GM12874 (cell line): ENCODE measurements at regions not wholly inside any gene's neighbourhood (a gene's known extent, or its start where the extent isn't known, plus 50 kb on each side); places are given as distances from the start of the nearest gene placed in this dataset.

ENCODE experiments used
- CTCF ChIP-seq: IDR thresholded peaks from 2 replicates; pipeline ENCODE4 v1.5.1; 2011; ENCODE audit warnings: low read depth, mild to moderate bottlenecking, control low read depth, low read length, moderate library complexity; ENCODE audit not compliant: insufficient read depth

- TF ChIP-seq CTCF = no peak
Measured at GRCh38 chr3:106822204-106822603, 555.0 kb upstream of the CCDC54 start.

GRCh38 chr3:106823701-106824100, 553.5 kb upstream of the CCDC54 start:
- no peak for TF ChIP-seq CTCF

- TF ChIP-seq CTCF = peak; percentile 30; the same call in 1 of the 2 replicates
Measured at GRCh38 chr3:106824856-106825255, 552.4 kb upstream of the CCDC54 start.

GRCh38 chr3:106825962-106826605, 551.2 kb upstream of the CCDC54 start:
- TF ChIP-seq CTCF = no peak

- TF ChIP-seq CTCF = no peak
Measured at GRCh38 chr3:106826791-106827311, 550.4 kb upstream of the CCDC54 start.

- no peak for TF ChIP-seq CTCF
Measured at GRCh38 chr3:106827515-106828213, 549.6 kb upstream of the CCDC54 start.

GRCh38 chr3:106829206-106829605, 548.0 kb upstream of the CCDC54 start:
- no peak for TF ChIP-seq CTCF
